ENCODE measurements at regions not wholly inside any gene's neighbourhood (a gene's known extent, or its start where the extent isn't known, plus 50 kb on each side); places are given as distances from the start of the nearest gene placed in this dataset.
A peak's percentile ranks its signal among the peaks of the same experiment; 100 is the strongest.
"Not testable (repeated sequence)": the region's sequence is repeated elsewhere in the genome, so short reads cannot be mapped to it uniquely, and the experiment has no call there.

GRCh38 chr6:48596830-48597229, 485.8 kb upstream of the PTCHD4 start:
- no peak for DNase-seq

- not testable (repeated sequence) for DNase-seq
Measured at GRCh38 chr6:48591158-48591557, 480.2 kb upstream of the PTCHD4 start.

GRCh38 chr6:48584846-48585245, 473.8 kb upstream of the PTCHD4 start:
- no peak for DNase-seq

GRCh38 chr6:48570656-48571055, 459.7 kb upstream of the PTCHD4 start:
- no peak for DNase-seq

- peak; percentile 49 for DNase-seq
Measured at GRCh38 chr6:48568856-48569255, 457.9 kb upstream of the PTCHD4 start.

GRCh38 chr6:48567016-48567415, 456.0 kb upstream of the PTCHD4 start:
- DNase-seq: no peak

GRCh38 chr6:48564036-48564820, 453.2 kb upstream of the PTCHD4 start:
- peak; percentile 79 for DNase-seq

GRCh38 chr6:48563433-48563832, 452.4 kb upstream of the PTCHD4 start:
- DNase-seq: no peak

- DNase-seq: peak; percentile 80
Measured at GRCh38 chr6:48560408-48560807, 449.4 kb upstream of the PTCHD4 start.

DNA sequence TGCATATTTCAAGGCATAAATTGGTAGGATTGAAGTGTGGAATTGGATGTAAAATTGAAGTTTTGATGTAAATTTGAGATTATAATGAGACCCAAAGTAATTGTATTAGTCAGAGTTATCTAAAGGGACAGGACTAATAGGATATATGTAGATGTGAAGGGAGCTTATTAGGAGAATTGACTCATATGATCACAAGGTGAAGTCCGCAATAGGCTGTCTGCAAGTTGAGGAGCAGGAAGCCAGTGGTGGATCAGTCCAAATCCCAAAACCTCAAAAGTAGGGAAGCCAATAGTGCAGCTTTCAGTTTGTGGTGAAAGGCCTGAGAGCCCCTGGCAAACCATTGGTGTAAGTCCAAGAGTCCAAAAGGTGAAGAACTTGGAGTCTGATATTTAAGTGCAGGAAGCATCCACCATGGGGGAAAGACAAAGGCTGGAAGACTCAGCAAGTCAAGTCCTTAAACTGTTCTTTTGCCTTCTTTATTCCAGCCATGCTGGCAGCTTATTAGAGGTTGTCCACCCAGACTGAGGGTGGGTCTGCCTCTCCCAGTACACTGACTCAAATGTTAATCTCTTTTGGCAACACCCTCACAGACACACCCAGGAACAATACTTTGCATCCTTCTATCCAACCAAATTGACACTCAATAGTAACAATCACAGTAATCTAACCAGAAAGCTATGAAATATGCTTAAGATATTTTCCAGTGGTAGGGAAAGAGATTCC, 442.6 kb upstream of the PTCHD4 start:
- DNase-seq: no peak

GRCh38 chr6:48552905-48553304, 441.9 kb upstream of the PTCHD4 start:
- DNase-seq: no peak

GRCh38 chr6:48550603-48551002, 439.6 kb upstream of the PTCHD4 start:
- no peak for DNase-seq

DNA sequence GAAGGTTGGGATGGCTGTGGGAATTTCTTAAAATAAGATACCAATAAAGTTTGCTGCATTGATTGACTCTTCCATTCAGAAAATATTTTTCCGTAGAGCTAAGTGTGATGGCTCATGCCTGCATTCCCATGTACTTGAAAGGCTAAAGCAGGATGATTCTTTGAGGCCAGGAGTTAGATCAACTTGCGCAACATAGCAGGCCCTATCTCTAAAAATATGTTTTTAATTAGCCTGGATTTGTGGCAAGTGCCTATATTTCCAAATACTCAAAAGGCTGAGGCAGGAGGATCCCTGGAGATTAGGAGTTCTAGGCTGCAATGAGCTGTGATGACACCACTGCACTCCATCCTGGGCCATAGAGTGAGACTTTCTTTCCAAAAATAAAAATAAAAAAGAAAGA, 431.2 kb upstream of the PTCHD4 start:
- DNase-seq: no peak

GRCh38 chr6:48541649-48542048, 430.7 kb upstream of the PTCHD4 start:
- DNase-seq: no peak

DNA sequence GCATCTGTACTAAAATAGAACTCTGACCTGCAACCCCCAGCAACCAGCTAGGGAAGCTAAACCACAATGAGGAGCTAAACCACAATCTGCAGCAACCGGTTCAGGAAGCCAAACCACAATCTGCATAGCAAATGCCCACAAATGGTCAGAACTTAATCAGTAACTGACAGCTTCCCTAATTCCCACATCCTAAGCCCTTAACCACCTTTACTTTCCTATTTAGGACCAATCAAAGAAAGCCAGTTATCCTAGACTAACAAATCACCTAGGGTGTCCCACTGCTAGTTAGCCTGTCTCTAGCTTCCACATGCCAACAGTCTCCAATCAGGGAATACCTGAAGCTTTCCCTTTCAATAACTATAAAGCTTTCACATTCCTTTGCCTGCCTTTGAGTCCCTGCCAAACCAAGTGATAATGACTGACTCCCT, 424.6 kb upstream of the PTCHD4 start:
- peak; percentile 81 for DNase-seq

DNA sequence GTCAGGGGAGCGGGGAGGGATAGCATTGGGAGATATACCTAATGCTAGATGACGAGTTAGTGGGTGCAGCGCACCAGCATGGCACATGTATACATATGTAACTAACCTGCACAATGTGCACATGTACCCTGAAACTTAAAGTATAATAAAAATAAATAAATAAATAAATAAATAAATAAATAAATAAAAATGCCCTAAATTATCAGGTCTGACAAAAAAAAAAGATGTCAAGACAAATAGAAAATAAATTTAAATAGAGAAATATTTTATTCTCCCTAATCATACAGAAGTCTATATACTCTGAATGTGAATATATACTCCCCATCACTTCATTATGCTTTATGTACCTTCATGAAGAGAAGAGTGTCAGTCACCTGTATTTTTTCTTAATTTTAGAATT, 420.0 kb upstream of the PTCHD4 start:
- not testable (repeated sequence) for DNase-seq

DNA sequence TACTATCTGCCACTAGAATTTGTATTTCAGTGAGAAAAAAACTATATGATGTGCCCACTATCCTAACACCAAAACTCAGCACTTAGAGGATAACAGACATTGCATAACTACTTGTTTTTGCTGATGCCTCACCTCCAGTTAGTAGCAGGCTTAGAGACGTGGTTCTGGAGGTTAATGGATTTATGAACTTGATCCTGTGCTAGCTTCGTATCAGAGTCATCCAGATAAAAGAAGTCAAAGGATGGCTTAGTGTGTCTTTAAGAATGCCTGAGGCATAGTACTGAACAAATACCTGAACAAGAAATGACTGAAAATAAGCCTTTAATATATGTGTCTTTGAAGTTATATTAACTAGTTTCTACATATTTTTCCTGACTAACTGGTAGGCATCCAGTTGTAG, 414.9 kb upstream of the PTCHD4 start:
- no peak for DNase-seq

GRCh38 chr6:48520951-48521350, 410.0 kb upstream of the PTCHD4 start:
- no peak for DNase-seq

GRCh38 chr6:48512390-48512789, 401.4 kb upstream of the PTCHD4 start:
- DNase-seq: no peak

DNA sequence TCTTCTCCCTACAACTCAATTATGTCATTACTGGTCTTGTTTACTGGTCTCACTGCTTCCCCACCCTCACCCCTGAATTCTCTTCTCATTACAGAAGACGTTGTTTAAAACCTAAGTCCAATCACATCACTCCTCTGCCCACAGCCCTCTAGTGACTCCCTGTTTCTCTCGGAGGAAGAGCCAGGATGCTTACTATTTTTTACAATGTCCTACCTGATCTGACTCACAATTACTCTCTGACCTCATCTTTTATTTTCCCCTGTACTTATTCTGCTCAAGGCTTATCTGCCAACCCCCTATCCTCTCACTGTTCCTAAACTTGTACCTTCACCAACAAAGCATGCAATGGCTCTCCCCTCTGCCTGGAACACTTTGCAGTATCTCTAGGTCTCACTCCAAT, 400.4 kb upstream of the PTCHD4 start:
- DNase-seq: no peak

- no peak for DNase-seq
Measured at GRCh38 chr6:48505621-48506020, 394.6 kb upstream of the PTCHD4 start.

DNA sequence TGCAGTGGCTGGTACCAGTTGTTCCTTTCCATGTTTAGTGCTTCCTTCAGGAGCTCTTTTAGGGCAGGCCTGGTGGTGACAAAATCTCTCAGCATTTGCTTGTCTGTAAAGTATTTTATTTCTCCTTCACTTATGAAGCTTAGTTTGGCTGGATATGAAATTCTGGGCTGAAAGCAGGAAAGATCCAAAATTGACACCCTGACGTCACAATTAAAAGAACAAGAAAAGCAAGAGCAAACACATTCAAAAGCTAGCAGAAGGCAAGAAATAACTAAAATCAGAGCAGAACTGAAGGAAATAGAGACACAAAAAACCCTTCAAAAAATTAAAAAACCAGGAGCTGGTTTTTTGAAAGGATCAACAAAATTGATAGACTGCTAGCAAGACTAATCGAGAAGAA, 382.4 kb upstream of the PTCHD4 start:
- DNase-seq: not testable (repeated sequence)

- no peak for DNase-seq
Measured at GRCh38 chr6:48490658-48491057, 379.7 kb upstream of the PTCHD4 start.

GRCh38 chr6:48486876-48487275, 375.9 kb upstream of the PTCHD4 start:
- DNase-seq: no peak
